Hepatocyte (in vitro differentiated cells): ENCODE measurements at regions not wholly inside any gene's neighbourhood (a gene's known extent, or its start where the extent isn't known, plus 50 kb on each side); places are given as distances from the start of the nearest gene placed in this dataset.

Experiments
- DNase-seq: peaks from one replicate; pipeline ENCODE4 v3.0.0-alpha.2; 2016; ENCODE audit warnings: low spot score
- H2AFZ ChIP-seq: fragments of 200-600 bp; sonication (generic); 2 replicates; pipeline ENCODE4 v1.6.0; 2016; ENCODE audit warnings: antibody characterized with exemption, mild to moderate bottlenecking
- H3K27ac ChIP-seq: fragments of 200-600 bp; sonication (generic); 2 replicates; pipeline ENCODE4 v1.5.1; 2016; ENCODE audit warnings: mild to moderate bottlenecking
- H3K27me3 ChIP-seq: fragments of 200-600 bp; sonication (generic); 2 replicates; pipeline ENCODE4 v1.6.1; 2016
- H3K36me3 ChIP-seq: fragments of 200-600 bp; sonication (generic); replicated peaks from 2 replicates; pipeline ENCODE4 v1.5.1; 2016; ENCODE audit warnings: low read depth; ENCODE audit not compliant: insufficient read depth
- H3K4me1 ChIP-seq: fragments of 200-600 bp; sonication (generic); 2 replicates; pipeline ENCODE4 v1.5.1; 2016; ENCODE audit warnings: mild to moderate bottlenecking, moderate library complexity; ENCODE audit not compliant: insufficient read depth
- H3K4me2 ChIP-seq: fragments of 200-600 bp; sonication (generic); 2 replicates; pipeline ENCODE4 v1.6.0; 2016
- H3K4me3 ChIP-seq: fragments of 200-600 bp; sonication (generic); 2 replicates; pipeline ENCODE4 v1.5.1; 2016; ENCODE audit warnings: mild to moderate bottlenecking
- H3K79me2 ChIP-seq: fragments of 200-600 bp; sonication (generic); 2 replicates; pipeline ENCODE4 v1.6.0; 2017; ENCODE audit warnings: mild to moderate bottlenecking
- H3K9me2 ChIP-seq: fragments of 200-600 bp; sonication (generic); replicated peaks from 2 replicates; pipeline ENCODE4 v1.6.0; 2017; ENCODE audit warnings: mild to moderate bottlenecking; ENCODE audit not compliant: insufficient read depth
- H3K9me3 ChIP-seq: fragments of 200-600 bp; sonication (generic); 2 replicates; pipeline ENCODE4 v1.5.1; 2016; ENCODE audit warnings: low read depth, mild to moderate bottlenecking
- H4K20me1 ChIP-seq: fragments of 200-600 bp; sonication (generic); 2 replicates; pipeline ENCODE4 v1.6.0; 2016; ENCODE audit warnings: mild to moderate bottlenecking; ENCODE audit not compliant: insufficient read depth, poor library complexity, severe bottlenecking
- EZH2 ChIP-seq: fragments of 200-600 bp; sonication (generic); IDR thresholded peaks from 2 replicates; pipeline ENCODE4 v1.6.1; 2016; ENCODE audit warnings: antibody characterized with exemption, mild to moderate bottlenecking, borderline replicate concordance
- EZH2phosphoT487 ChIP-seq: fragments of 200-600 bp; sonication (generic); IDR thresholded peaks from one replicate; pipeline ENCODE4 v1.6.1; 2018; ENCODE audit warnings: antibody characterized with exemption, mild to moderate bottlenecking, low read depth, moderate library complexity; ENCODE audit not compliant: unreplicated experiment, severe bottlenecking
- WGBS: methylation state at CpG from one replicate; pipeline ENCODE4 v1.1.6; 2016; ENCODE audit warnings: low lambda C conversion rate; ENCODE audit errors: missing lambda C conversion rate; 5-methylcytosine and 5-hydroxymethylcytosine counted together
- TF ChIP-seq, protein P1 (sequence below): fragments of 200-600 bp; sonication (generic); IDR thresholded peaks from 2 replicates; pipeline ENCODE4 v1.5.1; 2016; ENCODE audit warnings: antibody characterized with exemption, mild to moderate bottlenecking; ENCODE audit not compliant: poor library complexity

GRCh38 chr2:175476374-175476773 is 294.9 kb upstream of the ATP5MC3 start:
- WGBS: 77% methylated on average over 1 of the region's 1 CpG
- Histone ChIP-seq H4K20me1 (no peaks in the 10 kb centered on the region), H3K4me1 (no peaks in the 10 kb centered on the region), H3K9me2 (no peaks in the 10 kb centered on the region), H3K36me3 (no peaks in the 10 kb centered on the region), H2AFZ (no peak overlapping the region), H3K4me2 (no peak overlapping the region), H3K9me3 (no peaks in the 10 kb centered on the region), H3K27me3 (no peaks in the 10 kb centered on the region), H3K4me3 (no peak overlapping the region), H3K79me2 (no peaks in the 10 kb centered on the region), H3K27ac (no peak overlapping the region)
- DNase-seq: no peak
- TF ChIP-seq EZH2 (no peak), EZH2phosphoT487 (no peak)
- TF ChIP-seq, protein P1, sequence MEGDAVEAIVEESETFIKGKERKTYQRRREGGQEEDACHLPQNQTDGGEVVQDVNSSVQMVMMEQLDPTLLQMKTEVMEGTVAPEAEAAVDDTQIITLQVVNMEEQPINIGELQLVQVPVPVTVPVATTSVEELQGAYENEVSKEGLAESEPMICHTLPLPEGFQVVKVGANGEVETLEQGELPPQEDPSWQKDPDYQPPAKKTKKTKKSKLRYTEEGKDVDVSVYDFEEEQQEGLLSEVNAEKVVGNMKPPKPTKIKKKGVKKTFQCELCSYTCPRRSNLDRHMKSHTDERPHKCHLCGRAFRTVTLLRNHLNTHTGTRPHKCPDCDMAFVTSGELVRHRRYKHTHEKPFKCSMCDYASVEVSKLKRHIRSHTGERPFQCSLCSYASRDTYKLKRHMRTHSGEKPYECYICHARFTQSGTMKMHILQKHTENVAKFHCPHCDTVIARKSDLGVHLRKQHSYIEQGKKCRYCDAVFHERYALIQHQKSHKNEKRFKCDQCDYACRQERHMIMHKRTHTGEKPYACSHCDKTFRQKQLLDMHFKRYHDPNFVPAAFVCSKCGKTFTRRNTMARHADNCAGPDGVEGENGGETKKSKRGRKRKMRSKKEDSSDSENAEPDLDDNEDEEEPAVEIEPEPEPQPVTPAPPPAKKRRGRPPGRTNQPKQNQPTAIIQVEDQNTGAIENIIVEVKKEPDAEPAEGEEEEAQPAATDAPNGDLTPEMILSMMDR: no peak

GRCh38 chr2:175475130-175475529 is 293.6 kb upstream of the ATP5MC3 start:
- Histone ChIP-seq H3K4me1 (no peaks in the 10 kb centered on the region), H3K27ac (no peak overlapping the region), H4K20me1 (no peaks in the 10 kb centered on the region), H3K9me2 (no peaks in the 10 kb centered on the region), H2AFZ (no peak overlapping the region), H3K4me3 (no peak overlapping the region), H3K4me2 (no peak overlapping the region), H3K79me2 (no peaks in the 10 kb centered on the region), H3K36me3 (no peaks in the 10 kb centered on the region), H3K27me3 (no peaks in the 10 kb centered on the region), H3K9me3 (no peaks in the 10 kb centered on the region)
- DNase-seq: no peak
- WGBS: 97% methylated on average over 6 of the region's 6 CpGs
- TF ChIP-seq, protein P1: no peak
- TF ChIP-seq EZH2phosphoT487 (no peak), EZH2 (no peak)

DNA sequence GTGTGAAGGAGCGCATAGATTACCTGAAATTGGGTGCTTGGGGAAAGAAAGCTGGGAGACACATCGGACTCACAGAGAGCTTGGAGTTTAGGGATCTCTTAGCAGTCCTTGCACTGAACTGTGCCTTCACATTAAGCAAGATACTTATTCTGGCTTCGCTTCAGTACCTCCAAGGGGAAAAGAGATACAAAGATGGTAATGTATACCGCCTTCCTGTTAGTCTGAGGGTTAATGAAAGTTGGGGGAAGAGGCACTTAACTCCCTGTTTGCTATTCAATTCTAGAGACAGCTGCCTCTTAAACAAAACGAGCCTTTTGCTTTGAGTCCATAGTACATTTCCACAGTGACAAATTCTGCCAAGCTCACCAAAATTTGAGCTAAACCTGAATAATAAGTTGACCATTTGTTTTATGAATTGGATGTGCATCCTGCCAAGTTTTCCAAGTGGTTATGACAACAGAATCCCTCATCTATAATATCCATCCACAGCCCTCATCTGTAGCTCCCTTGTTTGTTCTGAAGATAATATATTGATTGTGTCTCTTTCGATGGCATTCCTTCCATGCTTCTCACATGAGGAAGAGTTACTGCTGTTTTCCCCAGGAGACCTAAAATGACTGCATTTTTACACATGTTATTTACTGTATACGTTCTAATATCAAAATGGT is 287.1 kb upstream of the ATP5MC3 start:
- Histone ChIP-seq H3K4me2 (no peak overlapping the region), H3K27ac (no peak overlapping the region), H3K4me1 (no peaks in the 10 kb centered on the region), H3K9me3 (no peaks in the 10 kb centered on the region), H2AFZ (no peak overlapping the region), H3K4me3 (no peak overlapping the region), H4K20me1 (no peaks in the 10 kb centered on the region), H3K27me3 (no peaks in the 10 kb centered on the region), H3K79me2 (no peaks in the 10 kb centered on the region), H3K9me2 (no peaks in the 10 kb centered on the region), H3K36me3 (no peaks in the 10 kb centered on the region)
- WGBS: 83% methylated on average over 7 of the region's 7 CpGs
- TF ChIP-seq EZH2 (no peak), EZH2phosphoT487 (no peak)
- TF ChIP-seq, protein P1: no peak
- DNase-seq: no peak

DNA sequence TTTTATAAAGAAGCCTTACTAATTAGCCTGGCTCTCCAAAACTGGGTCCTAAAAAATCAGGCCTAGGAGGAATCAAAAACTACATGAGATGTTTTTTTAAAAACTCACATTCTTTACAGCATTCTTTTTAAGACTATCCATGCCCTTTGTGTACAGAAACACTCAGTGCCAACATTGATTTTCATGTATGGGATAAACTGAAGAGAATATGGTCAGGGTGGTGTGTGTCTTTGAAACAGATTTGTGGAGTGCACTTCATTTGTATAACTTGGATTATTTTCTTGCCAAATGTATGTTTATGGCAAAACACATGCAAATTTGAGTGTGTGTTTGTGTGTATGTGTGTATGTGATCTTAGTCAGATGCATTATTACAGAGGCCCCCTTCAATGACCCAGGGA is 283.6 kb upstream of the ATP5MC3 start:
- no peaks in the 10 kb centered on the region for H3K9me2 ChIP-seq
- H2AFZ ChIP-seq: no peak overlapping the region
- no peaks in the 10 kb centered on the region for H3K9me3 ChIP-seq
- H3K79me2 ChIP-seq: no peaks in the 10 kb centered on the region
- TF ChIP-seq EZH2: no peak
- TF ChIP-seq EZH2phosphoT487: no peak
- TF ChIP-seq, protein P1: no peak
- H4K20me1 ChIP-seq: no peaks in the 10 kb centered on the region
- H3K4me2 ChIP-seq: no peak overlapping the region
- H3K27ac ChIP-seq: no peak overlapping the region
- no peaks in the 10 kb centered on the region for H3K4me1 ChIP-seq
- H3K4me3 ChIP-seq: no peak overlapping the region
- no peaks in the 10 kb centered on the region for H3K27me3 ChIP-seq
- H3K36me3 ChIP-seq: no peaks in the 10 kb centered on the region
- no peak for DNase-seq
